Gastrocnemius medialis (tissue), 4 donors: ENCODE measurements at regions not wholly inside any gene's neighbourhood (a gene's known extent, or its start where the extent isn't known, plus 50 kb on each side); places are given as distances from the start of the nearest gene placed in this dataset.

Source experiments
- CTCF ChIP-seq, 5 experiments: fragments of 450-650 bp in 3 of 5; fragments of 200-600 bp in 2 of 5; sonication (generic) in 2 of 5; IDR thresholded peaks in 4 of 5; conservative IDR thresholded peaks in 1 of 5; 1 replicate in 4 of 5; 2 replicates in 1 of 5; pipeline ENCODE4 v1.5.1; 2016 to 2019; ENCODE audit warnings: antibody characterized with exemption in 5 of 5, mild to moderate bottlenecking in 3 of 5, moderate library complexity in 3 of 5
- POLR2A ChIP-seq, 2 donors: fragments of 450-650 bp; IDR thresholded peaks; one replicate each; pipeline ENCODE4 v1.6.1; 2017; ENCODE audit warnings: antibody characterized with exemption in 2 of 2, mild to moderate bottlenecking in 2 of 2, moderate library complexity in 2 of 2

- TF ChIP-seq POLR2A (IDR thresholded peaks at IDR 0.05) (no peak), CTCF (IDR thresholded peaks at IDR 0.05 in 4 of 5, conservative IDR thresholded peaks at IDR 0.05 in 1 of 5) (no peak)
Measured at GRCh38 chr5:159503236-159503635, 172.9 kb upstream of the IL12B start.
